GM18517 (cell line): ENCODE measurements at regions not wholly inside any gene's neighbourhood (a gene's known extent, or its start where the extent isn't known, plus 50 kb on each side); places are given as distances from the start of the nearest gene placed in this dataset.
"Not testable (repeated sequence)": the region's sequence is repeated elsewhere in the genome, so short reads cannot be mapped to it uniquely, and the experiment has no call there.

Source experiments
- ATAC-seq: cut with Tn5 transposase; IDR thresholded peaks from one replicate; pipeline ENCODE4 v1.9.1; 2021; ENCODE audit warnings: mild to moderate bottlenecking, moderate library complexity; ENCODE audit not compliant: unreplicated experiment

DNA sequence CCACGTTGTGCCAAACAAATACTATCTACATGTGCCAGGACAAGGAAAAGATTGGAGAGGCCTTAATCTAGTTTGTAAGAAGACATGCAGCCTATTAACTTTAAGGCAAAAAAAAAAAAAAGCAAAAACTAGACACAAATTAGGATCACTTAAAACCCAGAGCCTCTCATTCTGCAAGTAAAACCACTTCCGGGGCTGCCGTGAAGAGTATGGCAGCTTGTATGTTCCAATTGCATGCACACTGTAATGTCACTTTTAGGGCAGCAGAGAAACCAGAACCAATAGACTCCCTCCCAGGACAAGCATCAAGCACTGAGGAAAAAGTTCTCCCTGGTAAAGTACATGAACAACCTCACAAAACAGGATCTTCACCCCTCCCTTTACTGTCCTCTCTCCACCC is 70.6 kb downstream of the RSL24D1 start:
- no peak for ATAC-seq

DNA sequence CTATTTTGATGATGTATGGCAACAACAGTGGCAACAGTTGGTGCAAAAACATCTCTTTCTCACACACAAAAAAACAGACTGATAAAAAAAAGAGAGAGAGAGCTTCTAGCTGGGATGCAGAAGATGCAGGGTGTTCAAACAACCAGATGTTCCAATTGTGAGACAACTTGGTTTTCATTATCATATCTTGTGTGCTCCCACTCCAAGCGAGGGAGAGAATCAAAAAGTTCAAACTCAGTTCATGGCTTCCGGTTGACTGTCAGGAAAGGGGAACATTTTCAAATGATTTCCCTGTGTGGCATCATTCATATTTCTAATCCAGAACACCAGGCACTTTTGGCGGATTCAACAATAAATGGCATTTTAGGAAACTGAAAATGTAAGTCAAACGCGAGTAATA is 72.1 kb downstream of the RSL24D1 start:
- no peak for ATAC-seq

DNA sequence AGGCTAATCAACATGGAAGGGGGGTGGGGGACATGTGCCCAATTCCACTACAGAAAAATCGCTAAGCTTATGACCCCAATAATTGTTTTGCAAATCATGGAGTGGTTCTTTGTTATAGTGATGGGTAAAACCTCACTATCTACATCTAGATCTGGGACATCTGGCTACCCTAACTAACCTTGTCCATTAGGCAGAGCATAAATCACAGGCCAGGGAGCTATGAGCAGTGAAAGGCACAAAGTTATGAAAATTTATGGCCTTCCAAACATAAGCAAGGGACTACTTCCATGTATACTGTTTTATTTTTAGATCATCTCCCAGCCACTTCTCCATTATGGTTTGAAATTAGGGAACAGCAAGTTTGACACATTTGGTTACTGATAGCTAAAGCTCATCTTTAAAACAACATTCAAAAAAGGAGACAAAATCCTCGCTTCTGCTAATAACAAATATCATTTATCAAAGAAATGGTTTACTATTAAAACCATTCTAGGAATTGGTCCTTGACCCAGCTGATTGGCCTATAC is 78.3 kb downstream of the RSL24D1 start:
- no peak for ATAC-seq

DNA sequence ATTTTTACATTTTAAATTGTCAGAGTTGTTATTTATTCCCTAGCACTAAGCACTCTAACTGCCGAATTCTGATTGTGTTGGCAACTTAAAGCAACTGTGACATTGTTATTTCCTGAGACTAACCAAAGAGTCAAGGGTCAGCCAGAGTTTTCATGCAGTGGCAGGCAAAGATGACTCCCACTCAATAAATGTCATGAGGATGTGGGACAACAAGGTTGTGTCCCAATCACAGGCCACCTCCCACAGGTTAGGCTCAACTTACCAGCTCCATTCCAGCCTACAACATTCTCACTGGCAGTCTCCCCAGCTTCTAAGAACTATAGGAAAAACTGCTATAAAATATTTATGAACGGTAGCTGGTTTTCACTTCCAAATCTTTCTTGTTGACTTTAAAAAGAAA is 80.1 kb downstream of the RSL24D1 start:
- no peak for ATAC-seq

DNA sequence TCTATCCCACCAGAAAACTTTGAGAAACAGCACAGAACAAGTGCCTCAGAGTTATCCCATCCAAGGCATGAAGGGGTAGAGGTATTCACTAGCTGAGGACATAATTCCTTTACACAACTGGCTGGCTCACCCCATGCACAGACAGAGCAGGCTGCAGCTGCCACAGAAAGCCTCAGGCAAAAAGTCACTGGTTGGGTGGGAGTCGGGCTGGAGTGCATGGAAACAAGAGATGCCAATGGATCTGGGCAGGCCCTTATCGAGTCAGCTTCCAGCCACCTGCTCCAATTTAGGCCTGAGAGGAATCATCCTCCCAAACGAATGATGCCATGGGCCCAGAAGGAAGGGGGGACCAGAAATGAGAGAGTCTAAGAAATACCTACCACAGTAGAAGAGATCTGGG is 83.0 kb downstream of the RSL24D1 start:
- no peak for ATAC-seq

DNA sequence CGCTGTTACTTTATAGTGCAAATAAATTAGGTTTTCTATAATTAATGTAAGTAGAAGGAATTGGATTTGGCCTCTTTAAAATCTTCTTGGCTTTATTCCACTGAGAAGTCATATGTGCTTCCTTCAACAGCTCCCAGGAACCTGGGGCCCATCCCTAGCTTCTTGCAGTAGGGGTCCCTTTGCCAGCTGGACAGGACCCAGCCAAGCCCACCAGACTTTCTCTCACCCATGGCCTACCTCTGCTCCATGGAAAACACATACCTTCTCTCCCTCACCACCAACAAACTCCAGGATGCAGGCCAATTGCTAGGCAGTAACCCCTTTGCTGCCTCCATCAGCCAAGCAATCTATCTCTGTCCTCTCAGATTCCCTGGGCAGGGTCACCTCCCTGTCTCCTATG is 84.0 kb downstream of the RSL24D1 start:
- no peak for ATAC-seq

DNA sequence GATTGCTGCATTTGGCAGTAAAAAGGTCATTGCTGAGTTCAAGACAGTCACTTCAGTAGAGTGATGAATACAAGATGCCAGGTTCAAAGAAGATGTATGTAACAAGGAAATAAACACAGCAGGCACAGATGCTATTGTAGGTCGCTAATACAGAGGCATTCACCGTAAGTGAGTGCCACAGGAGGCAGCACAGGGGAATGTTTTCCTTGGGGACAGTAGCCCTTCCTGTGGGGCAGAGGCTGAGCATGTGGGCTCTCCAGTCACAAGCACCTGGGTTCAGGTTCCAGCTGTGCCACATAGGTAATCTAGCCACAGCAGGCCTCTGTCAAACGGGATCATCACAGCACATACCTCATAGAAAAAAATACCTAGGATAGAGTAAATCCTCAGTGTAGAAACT is 86.3 kb downstream of the RSL24D1 start:
- no peak for ATAC-seq

DNA sequence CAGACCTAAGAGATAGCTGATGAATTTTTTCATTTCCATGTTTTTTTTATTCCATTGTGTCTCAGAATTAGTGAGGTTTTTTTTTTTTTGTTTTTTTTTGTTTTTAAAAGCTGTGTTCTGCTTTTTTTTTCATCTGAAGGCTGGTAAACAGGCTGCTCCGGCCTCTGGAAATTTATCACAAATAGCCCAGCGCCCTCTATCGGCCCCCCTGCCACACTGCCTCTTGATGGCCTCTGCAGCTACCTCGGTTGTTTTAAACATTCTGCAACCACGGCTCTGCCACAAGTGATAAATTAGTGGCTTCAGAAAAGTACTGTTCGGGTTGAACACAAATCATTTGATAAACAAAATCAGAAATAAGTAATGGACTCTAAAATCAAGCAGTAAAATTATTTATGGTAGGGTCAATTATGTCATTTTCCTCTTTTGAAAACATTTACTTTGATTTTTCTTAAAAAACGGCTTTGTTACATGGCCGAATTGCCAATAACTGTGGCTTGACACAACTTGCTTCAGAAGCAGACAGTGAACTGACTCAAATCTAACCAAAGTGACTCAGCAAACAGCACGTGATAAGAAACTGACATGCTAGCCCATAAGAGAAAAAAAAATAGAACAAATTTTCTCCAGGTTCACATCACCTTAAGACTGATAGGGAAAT is 87.8 kb downstream of the RSL24D1 start:
- ATAC-seq: peak; percentile 73

DNA sequence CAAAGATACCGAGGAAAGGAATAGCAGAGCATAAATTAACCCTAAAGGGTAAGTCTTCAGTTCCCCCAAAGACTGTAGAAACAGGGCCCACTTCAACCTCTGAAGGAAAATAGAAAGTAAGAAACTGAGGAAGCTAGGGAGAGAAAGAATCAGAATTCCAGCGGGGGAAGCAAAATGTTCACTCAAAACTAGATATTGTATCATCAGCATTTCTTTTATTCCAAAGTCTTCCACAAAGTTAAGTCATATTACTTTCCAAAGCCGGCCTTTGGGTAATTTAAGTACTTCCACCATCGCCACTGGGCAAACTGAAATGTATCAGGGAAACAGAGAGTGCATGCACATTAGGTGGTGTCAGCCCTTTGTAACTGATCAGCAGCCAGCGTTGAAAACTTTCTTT is 88.3 kb downstream of the RSL24D1 start:
- no peak for ATAC-seq

DNA sequence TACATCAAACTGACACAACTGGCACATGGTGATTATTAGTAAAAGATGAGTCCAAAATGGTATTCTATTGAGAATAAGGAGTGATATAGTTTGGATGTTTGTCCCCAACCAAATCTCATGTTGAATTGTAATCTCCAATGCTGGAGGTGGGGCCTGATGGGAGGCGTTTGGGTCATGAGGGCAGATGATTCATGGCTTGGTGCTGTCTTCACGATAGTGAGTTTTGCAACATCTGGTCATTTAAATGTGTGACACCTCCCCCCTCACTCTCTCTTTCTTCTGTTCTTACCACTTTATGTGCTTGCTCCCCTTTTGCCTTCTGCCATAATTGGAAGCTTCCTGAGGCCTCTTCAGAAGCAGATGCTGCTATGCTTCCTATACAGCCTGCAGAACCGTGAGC is 90.6 kb downstream of the RSL24D1 start:
- no peak for ATAC-seq

DNA sequence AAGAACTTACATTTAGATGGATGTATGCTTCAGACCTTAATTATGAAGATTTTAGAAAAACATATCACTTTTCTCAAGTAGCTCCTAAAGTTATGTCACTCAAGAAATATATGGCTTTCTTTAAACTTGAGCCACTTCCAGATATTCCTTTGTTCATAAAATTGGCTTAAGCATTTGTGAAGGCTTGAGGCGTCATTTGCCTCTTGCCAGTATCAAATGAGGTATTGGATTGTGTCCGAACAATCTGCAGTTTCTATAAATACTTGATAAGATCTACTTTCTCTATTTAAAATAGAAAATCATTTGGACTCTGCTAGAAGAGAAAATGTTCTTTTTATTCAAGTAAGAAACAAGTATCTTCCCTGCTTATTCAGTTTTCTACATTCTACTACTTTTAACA is 102.6 kb downstream of the RSL24D1 start:
- no peak for ATAC-seq

DNA sequence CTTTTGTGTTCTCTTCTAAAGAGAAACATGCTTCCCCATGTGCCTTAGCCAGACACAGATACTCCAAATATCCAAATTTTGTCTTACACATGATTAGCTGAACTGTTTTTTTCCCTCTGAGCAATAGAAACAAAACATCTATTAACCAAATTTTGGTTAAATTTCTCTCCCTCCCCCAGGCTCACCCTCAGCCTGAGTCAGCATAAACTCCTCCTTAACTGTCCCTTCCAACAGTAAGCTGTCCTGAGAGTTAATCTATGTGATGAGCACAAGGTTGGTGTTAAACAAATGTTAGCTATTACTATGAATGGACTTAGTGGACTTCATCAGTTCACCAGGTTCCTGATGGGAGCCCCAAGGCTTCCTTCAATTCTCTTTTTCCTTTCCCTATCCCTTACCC is 108.5 kb downstream of the RSL24D1 start:
- ATAC-seq: no peak

DNA sequence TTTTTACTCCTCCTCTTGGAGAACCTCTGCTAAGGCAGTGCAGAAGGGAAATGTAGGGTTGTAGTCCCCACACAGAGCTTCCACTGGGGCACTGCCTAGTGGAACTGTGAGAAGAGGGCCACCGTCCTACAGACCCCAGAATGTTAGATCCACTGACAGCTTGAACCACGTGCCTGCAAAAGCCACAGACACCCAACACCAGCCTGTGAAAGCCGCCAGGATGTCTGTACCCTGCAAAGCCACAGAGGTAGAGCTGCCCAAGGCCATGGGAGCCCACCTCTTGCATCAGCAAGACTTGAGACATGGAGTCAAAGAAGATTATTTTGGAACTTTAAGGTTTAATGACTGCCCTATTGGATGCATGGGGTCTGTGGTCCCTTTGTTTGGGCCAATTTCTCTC is 112.1 kb downstream of the RSL24D1 start:
- no peak for ATAC-seq

DNA sequence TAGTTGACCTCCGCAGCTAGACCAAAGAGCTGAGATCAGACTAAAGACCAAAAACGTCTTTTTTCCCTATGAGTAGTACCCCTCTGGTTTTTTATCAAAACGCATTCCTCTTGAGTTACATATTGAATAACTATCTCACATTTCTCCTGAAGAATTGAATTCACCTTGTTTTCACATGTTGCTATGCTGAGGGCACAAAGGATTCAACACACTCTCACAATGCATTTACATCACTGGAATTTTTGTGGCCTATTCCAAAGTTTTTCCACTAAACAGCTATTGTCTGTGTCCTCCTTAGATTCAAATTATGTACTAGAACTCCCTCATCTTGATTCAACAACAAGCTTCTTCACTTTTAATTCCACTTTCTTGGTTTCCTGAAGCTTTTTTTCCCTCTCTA is 112.5 kb downstream of the RSL24D1 start:
- no peak for ATAC-seq

DNA sequence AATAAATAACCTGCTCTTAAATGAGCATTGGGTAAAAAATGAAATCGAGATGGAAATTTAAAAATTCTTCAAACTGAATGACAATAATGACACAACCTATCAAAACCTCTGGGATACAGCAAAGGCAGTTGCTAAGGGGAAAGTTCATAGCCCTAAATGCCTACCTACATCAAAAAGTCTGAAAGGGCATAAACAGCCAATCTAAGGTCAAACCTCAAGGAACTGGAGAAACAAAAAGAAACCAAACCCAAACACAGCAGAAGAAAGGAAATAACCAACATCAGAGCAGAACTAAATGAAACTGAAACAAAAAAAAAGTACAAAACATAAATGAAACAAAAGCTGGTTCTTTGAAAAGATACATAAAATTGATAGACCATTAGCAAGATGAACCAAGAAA is 119.7 kb downstream of the RSL24D1 start:
- not testable (repeated sequence) for ATAC-seq

DNA sequence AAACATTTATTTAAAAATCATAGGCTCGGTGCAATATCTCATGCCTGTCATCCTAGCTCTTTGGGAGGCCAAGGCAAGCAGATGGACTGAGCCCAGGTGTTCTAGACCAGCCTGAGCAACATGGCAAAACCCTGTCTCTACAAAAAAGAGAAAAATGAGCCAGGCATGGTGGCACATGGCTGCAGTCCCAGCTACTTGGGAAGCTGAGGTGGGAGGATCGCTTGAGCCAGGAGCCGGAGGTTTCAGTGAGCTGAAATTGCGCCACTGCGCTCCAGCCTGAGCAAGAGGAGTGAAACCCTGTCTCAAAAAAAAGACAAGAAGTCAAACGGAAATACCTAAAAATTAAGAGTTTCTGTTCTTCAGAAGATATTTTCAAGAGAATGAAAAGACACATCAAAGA is 122.3 kb downstream of the RSL24D1 start:
- ATAC-seq: no peak

DNA sequence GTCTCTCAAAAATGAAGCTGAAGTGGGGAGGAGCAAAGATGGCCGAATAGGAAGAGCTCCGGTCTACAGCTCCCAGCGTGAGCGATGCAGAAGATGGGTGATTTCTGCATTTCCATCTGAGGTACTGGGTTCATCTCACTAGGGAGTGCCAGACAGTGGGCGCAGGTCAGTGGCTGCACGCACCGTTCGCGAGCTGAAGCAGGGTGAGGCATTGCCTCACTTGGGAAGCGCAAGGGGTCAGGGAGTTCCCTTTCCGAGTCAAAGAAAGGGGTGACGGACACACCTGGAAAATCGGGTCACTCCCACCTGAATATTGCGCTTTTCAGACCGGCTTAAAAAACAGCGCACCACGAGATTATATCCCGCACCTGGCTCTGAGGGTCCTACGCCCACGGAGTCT is 132.8 kb downstream of the RSL24D1 start:
- ATAC-seq: not testable (repeated sequence)

DNA sequence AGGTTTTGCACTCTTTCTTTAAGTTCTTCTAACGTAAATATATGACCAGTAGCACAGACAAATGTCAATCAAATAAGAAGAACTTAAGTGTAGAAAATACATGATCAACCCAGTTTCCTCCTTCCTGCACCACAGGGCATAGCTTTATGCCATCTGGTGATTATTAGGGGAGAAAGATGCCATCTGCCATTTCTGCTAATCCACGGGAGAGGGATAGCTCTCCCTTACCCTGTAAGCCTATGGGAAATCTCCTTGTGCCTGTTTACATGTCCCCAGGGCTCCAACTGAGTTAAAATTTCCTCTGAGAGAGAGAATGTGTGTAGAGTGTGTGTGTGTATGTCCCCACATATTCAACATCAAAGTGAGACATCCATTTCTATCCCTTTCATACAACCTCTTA is 135.9 kb downstream of the RSL24D1 start:
- ATAC-seq: no peak

DNA sequence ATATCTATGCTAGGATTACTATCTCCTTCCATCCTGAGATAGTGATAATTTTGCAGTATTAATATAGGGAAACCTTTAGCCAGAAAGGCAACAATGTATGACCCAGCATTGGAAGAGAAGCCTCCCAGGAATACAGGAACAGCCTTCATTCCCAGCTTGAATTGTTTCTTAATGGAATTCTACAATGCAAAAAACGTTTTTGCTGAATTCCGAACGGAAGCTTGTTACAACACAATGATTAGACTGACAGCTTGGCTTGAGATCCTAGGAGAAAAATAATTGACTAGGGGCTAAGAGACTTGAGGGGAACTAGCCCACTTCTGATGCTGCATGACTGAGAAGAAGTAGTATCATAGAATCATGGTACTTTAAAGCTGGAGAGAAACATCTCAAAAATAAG is 140.2 kb downstream of the RSL24D1 start:
- ATAC-seq: no peak

DNA sequence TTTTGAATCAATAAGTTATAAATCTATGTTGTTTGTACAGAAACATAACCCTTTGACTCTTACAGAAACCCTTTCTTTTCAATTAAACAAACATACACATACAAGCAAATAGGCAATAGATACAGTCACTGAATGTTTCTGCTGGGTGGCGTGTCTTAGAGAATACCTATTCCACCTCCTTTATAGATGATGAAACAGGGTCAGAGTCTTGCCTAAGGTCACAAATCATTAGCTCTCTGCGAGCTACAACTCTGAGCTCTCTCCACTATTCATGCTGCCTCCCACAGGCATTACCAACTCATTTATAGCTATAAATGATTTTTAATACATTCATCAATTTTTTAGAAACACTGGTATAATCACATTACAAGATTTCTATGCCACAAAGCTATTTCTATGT is 152.6 kb downstream of the RSL24D1 start:
- ATAC-seq: no peak

DNA sequence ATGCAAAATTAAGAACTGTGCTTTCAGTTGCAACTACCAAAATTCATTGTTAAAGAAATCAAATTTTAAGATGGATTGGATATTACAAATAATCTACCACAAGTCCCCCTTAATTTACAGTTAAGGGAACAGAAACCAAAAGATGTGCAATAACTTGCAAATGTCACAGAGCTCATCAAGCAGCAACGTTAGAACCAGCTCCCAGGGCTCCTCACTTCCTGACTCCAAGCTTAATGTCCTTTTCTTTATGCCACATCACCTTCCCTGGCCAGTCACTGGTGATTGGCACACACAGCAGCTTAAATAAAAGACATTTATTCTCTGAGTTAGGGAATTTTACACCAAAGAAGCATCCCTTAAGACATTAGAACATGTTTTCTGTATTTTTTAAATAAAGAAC is 159.7 kb downstream of the RSL24D1 start:
- ATAC-seq: no peak

DNA sequence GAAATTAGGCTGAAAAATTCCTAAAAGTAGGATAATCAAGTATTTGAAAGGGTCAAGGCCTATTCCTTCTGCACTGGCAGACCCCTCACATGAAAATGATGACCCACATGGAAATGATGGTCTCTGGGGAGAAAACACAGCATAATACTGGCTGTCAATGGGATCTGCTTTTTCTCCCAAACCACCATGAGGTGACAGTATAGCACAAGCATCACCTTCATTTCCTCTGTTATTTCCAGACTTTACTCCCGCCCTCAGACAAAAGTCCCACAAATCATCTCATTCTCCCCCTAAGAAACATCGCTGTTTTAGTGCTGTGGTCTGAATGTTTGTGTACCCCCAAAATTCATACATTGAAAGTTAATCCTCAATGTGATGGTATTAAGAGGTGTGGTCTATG is 161.0 kb downstream of the RSL24D1 start:
- no peak for ATAC-seq

DNA sequence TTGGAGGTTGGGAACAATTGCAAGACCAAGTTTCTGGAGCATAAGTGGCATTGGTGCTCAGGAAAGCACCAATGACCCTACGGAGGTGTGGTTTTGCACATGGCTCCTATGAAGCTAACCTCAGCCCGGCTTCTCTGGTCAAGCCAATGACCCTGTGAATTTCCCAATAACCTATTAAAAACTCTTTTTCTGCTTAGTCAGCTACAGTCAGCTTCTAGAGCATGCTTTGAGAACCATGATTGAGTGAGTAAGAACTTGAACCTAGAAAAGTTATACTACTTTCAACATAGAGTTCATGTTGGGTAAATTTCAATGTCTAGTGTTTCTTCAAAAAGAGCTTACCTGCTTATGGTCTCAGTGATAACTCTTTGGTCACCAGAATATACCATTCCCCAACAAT is 163.2 kb downstream of the RSL24D1 start:
- no peak for ATAC-seq
